HG03135 (cell line): ENCODE measurements at regions not wholly inside any gene's neighbourhood (a gene's known extent, or its start where the extent isn't known, plus 50 kb on each side); places are given as distances from the start of the nearest gene placed in this dataset.

Experiments used
- ATAC-seq: cut with Tn5 transposase; IDR thresholded peaks from one replicate; pipeline ENCODE4 v1.9.1; 2021; ENCODE audit warnings: mild to moderate bottlenecking, moderate library complexity; ENCODE audit not compliant: unreplicated experiment

- no peak for ATAC-seq
Measured at GRCh38 chr11:88448131-88448670, 110.7 kb upstream of the CTSC start.

GRCh38 chr11:88447281-88447680 lies 109.7 kb upstream of the CTSC start:
- no peak for ATAC-seq

GRCh38 chr11:88439356-88439755 lies 101.8 kb upstream of the CTSC start:
- no peak for ATAC-seq

GRCh38 chr11:88438721-88439120 lies 101.2 kb upstream of the CTSC start:
- no peak for ATAC-seq

- peak; percentile 99 for ATAC-seq
Measured at GRCh38 chr11:88435415-88435814, 97.9 kb upstream of the CTSC start.

GRCh38 chr11:88434333-88434976 lies 96.9 kb upstream of the CTSC start:
- no peak for ATAC-seq

GRCh38 chr11:88433536-88434230 lies 96.1 kb upstream of the CTSC start:
- no peak for ATAC-seq

- no peak for ATAC-seq
Measured at GRCh38 chr11:88431675-88432341, 94.3 kb upstream of the CTSC start.

GRCh38 chr11:88428959-88429358 lies 91.4 kb upstream of the CTSC start:
- ATAC-seq, result no peak

- ATAC-seq, result no peak
Measured at GRCh38 chr11:88427719-88428118, 90.2 kb upstream of the CTSC start.

- ATAC-seq, result no peak
Measured at GRCh38 chr11:88424881-88425280, 87.3 kb upstream of the CTSC start.

- peak; percentile 71 for ATAC-seq
Measured at GRCh38 chr11:88421530-88421929, 84.0 kb upstream of the CTSC start.

- no peak for ATAC-seq
Measured at GRCh38 chr11:88420165-88420791, 82.7 kb upstream of the CTSC start.

- ATAC-seq, result no peak
Measured at GRCh38 chr11:88418508-88418907, 81.0 kb upstream of the CTSC start.

- ATAC-seq, result no peak
Measured at GRCh38 chr11:88415495-88415894, 78.0 kb upstream of the CTSC start.

- no peak for ATAC-seq
Measured at GRCh38 chr11:88414981-88415413, 77.5 kb upstream of the CTSC start.

GRCh38 chr11:88414385-88414861 lies 76.9 kb upstream of the CTSC start:
- no peak for ATAC-seq

GRCh38 chr11:88411265-88411664 lies 73.7 kb upstream of the CTSC start:
- no peak for ATAC-seq

- ATAC-seq, result no peak
Measured at GRCh38 chr11:88410656-88411055, 73.1 kb upstream of the CTSC start.

GRCh38 chr11:88410056-88410455 lies 72.5 kb upstream of the CTSC start:
- no peak for ATAC-seq

- no peak for ATAC-seq
Measured at GRCh38 chr11:88406876-88407275, 69.3 kb upstream of the CTSC start.
